ENCODE measurements at regions not wholly inside any gene's neighbourhood (a gene's known extent, or its start where the extent isn't known, plus 50 kb on each side); places are given as distances from the start of the nearest gene placed in this dataset.
"Not testable (repeated sequence)": the region's sequence is repeated elsewhere in the genome, so short reads cannot be mapped to it uniquely, and the experiment has no call there.

GRCh38 chr2:193088026-193088425 lies 893.3 kb upstream of the TMEFF2 start:
- H3K4me1 ChIP-seq: no peaks in the 10 kb centered on the region
- intact Hi-C loops (cut with DNase I; ENCODE audit: low total_unique reads): no loop called here
- no peak for TF ChIP-seq EP300 (IDR thresholded peaks at IDR 0.05)
- no peak for DNase-seq
- H3K4me3 ChIP-seq: no peak overlapping the region
- WGBS, 5 donors: 14 to 35% (median 21%) methylated on average over 1 of the region's 1 CpG
- H3K36me3 ChIP-seq: no peaks in the 10 kb centered on the region
- H3K27ac ChIP-seq: no peak overlapping the region
- no peaks in the 10 kb centered on the region for H3K9me3 ChIP-seq
- H3K27me3 ChIP-seq: no peaks in the 10 kb centered on the region

- intact Hi-C loops (cut with DNase I; ENCODE audit: low total_unique reads): no loop called here
- H3K4me1 ChIP-seq: no peaks in the 10 kb centered on the region
- H3K9me3 ChIP-seq: peaks cover 0 to 10% (median 0%) of the 10 kb centered on the region in 4 donors
- no peak for DNase-seq
- TF ChIP-seq, protein P1, sequence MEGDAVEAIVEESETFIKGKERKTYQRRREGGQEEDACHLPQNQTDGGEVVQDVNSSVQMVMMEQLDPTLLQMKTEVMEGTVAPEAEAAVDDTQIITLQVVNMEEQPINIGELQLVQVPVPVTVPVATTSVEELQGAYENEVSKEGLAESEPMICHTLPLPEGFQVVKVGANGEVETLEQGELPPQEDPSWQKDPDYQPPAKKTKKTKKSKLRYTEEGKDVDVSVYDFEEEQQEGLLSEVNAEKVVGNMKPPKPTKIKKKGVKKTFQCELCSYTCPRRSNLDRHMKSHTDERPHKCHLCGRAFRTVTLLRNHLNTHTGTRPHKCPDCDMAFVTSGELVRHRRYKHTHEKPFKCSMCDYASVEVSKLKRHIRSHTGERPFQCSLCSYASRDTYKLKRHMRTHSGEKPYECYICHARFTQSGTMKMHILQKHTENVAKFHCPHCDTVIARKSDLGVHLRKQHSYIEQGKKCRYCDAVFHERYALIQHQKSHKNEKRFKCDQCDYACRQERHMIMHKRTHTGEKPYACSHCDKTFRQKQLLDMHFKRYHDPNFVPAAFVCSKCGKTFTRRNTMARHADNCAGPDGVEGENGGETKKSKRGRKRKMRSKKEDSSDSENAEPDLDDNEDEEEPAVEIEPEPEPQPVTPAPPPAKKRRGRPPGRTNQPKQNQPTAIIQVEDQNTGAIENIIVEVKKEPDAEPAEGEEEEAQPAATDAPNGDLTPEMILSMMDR (IDR thresholded peaks at IDR 0.05): no peak
- TF ChIP-seq POLR2A (IDR thresholded peaks at IDR 0.05) (no peak), POLR2AphosphoS5 (IDR thresholded peaks at IDR 0.05) (no peak), EP300 (IDR thresholded peaks at IDR 0.05) (no peak)
- no peak overlapping the region for H3K27ac ChIP-seq
- no peaks in the 10 kb centered on the region for H3K27me3 ChIP-seq
- no peaks in the 10 kb centered on the region for H3K36me3 ChIP-seq
- no peak overlapping the region for H3K4me3 ChIP-seq
These were observed 882.3 kb upstream of the TMEFF2 start for GRCh38 chr2:193076995-193077394.

GRCh38 chr2:193074933-193075332 lies 880.2 kb upstream of the TMEFF2 start:
- no peaks in the 10 kb centered on the region for H3K27me3 ChIP-seq
- WGBS, 5 donors: 77 to 86% (median 79%) methylated on average over 2 of the region's 2 CpGs

DNA sequence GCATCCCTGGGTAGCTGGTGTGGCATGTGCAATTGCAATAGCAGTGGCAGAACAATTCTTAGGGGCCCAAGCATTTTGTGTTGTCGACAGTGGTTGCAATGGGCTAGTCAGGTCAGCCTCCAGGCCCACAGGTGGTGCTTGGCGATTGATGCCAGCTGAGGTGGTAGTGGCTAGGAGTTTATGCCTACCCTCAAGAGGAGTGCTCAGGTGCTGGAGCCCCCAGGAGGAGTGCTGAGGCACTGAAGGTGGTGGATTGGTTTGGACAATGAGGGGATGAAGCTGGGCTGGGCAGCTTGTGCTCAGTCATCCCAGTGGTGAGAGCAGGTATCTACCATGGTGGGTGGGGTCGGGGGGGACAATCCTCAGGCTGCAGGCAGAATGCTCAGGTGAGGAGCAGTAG lies 877.9 kb upstream of the TMEFF2 start:
- WGBS, 5 donors: 44 to 82% (median 57%) methylated on average over 3 of the region's 3 CpGs
- intact Hi-C loops (cut with DNase I; ENCODE audit: low total_unique reads): no loop called here
- H3K4me1 ChIP-seq: no peaks in the 10 kb centered on the region
- peaks cover 0 to 20% (median 7%) of the 10 kb centered on the region in 4 donors for H3K9me3 ChIP-seq
- no peak overlapping the region for H3K27ac ChIP-seq
- H3K4me3 ChIP-seq: no peak overlapping the region
- no peak for TF ChIP-seq POLR2AphosphoS5 (IDR thresholded peaks at IDR 0.05)
- no peak for TF ChIP-seq EP300 (IDR thresholded peaks at IDR 0.05)
- TF ChIP-seq POLR2A (IDR thresholded peaks at IDR 0.05): no peak
- DNase-seq: no peak
- H3K27me3 ChIP-seq: no peaks in the 10 kb centered on the region
- no peaks in the 10 kb centered on the region for H3K36me3 ChIP-seq

More at GRCh38 chr2:193074933-193075332, 880.2 kb upstream of the TMEFF2 start:
- Histone ChIP-seq H3K4me1 (no peaks in the 10 kb centered on the region), H3K9me3 (peaks cover 0 to 20% (median 7%) of the 10 kb centered on the region in 4 donors), H3K4me3 (no peak overlapping the region), H3K27ac (no peak overlapping the region), H3K36me3 (no peaks in the 10 kb centered on the region)
- DNase-seq: no peak
- intact Hi-C loops (cut with DNase I; ENCODE audit: low total_unique reads): no loop called here
- TF ChIP-seq, protein P1 (IDR thresholded peaks at IDR 0.05): no peak
- TF ChIP-seq EP300 (IDR thresholded peaks at IDR 0.05) (no peak), POLR2A (IDR thresholded peaks at IDR 0.05) (no peak), POLR2AphosphoS5 (IDR thresholded peaks at IDR 0.05) (no peak)

GRCh38 chr2:193025556-193025955 lies 830.8 kb upstream of the TMEFF2 start:
- DNase-seq; H3K4me3 ChIP-seq; H3K4me1 ChIP-seq; H3K27ac ChIP-seq; intact Hi-C loops (cut with DNase I; ENCODE audit: low total_unique reads); H3K27me3 ChIP-seq; H3K36me3 ChIP-seq: not testable (repeated sequence)
- peaks cover 0 to 17% (median 11%) of the 10 kb centered on the region in 4 donors for H3K9me3 ChIP-seq
- WGBS, 5 donors: 71 to 88% (median 83%) methylated on average over 3 of the region's 3 CpGs

DNA sequence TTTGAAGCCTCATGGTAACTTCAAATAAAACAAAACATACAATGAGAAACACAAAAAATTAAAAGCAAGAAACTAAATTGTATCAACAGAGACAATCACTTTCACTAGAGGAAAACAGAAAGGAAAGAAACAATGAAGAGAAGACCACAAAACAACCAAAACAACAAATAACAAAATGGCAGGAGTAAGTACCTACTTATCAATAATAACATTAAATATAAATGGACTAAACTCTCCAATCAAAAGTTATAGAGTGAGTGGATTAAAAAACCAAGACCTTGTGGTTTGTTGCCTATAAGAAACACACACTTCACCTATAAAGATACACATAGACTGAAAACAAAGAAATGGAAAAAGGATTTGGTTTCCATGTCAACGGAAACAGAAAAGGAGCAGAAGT lies 830.1 kb upstream of the TMEFF2 start:
- no peak for DNase-seq
- H3K4me1 ChIP-seq: no peaks in the 10 kb centered on the region
- H3K27me3 ChIP-seq: no peaks in the 10 kb centered on the region
- peaks cover 0 to 17% (median 11%) of the 10 kb centered on the region in 4 donors for H3K9me3 ChIP-seq
- 84 to 94% (median 88%) methylated on average over 1 of the region's 1 CpG for WGBS, 5 donors
- H3K27ac ChIP-seq: no peak overlapping the region
- H3K4me3 ChIP-seq: no peak overlapping the region
- no peaks in the 10 kb centered on the region for H3K36me3 ChIP-seq
- intact Hi-C loops (cut with DNase I; ENCODE audit: low total_unique reads): no loop called here
- TF ChIP-seq EP300 (IDR thresholded peaks at IDR 0.05): no peak
- no peak for TF ChIP-seq POLR2AphosphoS5 (IDR thresholded peaks at IDR 0.05)
- TF ChIP-seq POLR2A (IDR thresholded peaks at IDR 0.05): no peak
- TF ChIP-seq, protein P1 (IDR thresholded peaks at IDR 0.05): no peak

Data from stomach (tissue), 8 donors.